HG03175 (cell line): ENCODE measurements at regions not wholly inside any gene's neighbourhood (a gene's known extent, or its start where the extent isn't known, plus 50 kb on each side); places are given as distances from the start of the nearest gene placed in this dataset.

Source experiments
- ATAC-seq: cut with Tn5 transposase; IDR thresholded peaks from one replicate; pipeline ENCODE4 v1.9.1; 2021; ENCODE audit warnings: mild to moderate bottlenecking, moderate library complexity; ENCODE audit not compliant: unreplicated experiment

- ATAC-seq = no peak
Observed at GRCh38 chr16:73233846-73234424, 186.0 kb upstream of the ZFHX3 start.

GRCh38 chr16:73233329-73233765 is 185.4 kb upstream of the ZFHX3 start:
- no peak for ATAC-seq

- no peak for ATAC-seq
Observed at GRCh38 chr16:73232555-73233328, 184.8 kb upstream of the ZFHX3 start.

DNA sequence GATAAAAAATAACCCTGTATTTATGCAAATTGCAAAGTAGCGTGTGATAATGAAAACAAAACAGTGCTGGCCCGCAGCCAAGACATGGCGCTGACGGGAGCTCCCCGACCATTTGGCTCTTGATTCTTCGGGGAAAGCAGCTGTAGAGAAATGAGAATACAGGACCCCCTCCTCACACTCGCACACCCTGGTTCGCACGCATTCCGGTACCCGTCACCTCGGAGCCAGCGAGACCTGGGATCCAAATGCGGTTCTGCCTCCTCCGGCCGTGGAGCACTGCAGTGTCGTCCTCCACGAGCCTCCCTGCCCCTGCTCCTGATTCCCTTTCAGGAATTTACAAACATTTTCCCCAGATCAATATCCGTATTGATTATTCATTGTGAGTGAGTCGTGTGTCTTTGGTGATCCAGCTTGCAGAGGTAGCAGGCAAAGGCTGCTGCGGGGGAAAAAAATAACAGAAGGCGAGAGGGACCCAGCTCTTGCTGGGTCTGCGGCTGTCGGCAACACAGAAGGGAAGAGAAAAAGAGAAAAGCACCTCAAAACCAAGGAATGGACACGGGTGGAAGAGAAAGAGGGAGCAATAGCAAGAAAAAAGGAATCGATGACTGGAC is 184.1 kb upstream of the ZFHX3 start:
- no peak for ATAC-seq

- ATAC-seq = no peak
Observed at GRCh38 chr16:73231379-73231778, 183.5 kb upstream of the ZFHX3 start.

- ATAC-seq = no peak
Observed at GRCh38 chr16:73230651-73231050, 182.7 kb upstream of the ZFHX3 start.

DNA sequence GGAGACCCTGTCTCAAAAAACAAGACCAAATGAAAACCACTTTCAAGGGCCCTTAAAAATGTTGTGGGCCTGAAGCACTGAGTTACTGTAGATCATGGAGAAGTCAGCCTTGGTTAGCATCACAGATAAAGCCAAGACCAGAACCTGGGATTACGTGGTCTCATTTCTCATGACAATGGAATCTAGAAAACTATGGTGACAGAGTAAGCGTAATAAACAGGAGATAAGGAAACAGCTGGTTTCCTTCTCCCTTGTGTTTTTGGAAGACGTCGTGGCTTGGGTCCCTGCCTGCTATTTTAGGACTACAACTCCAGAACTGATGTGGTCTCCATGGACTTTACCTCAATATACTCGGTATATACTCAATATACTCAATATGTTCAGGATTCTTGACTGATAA is 180.7 kb upstream of the ZFHX3 start:
- no peak for ATAC-seq

DNA sequence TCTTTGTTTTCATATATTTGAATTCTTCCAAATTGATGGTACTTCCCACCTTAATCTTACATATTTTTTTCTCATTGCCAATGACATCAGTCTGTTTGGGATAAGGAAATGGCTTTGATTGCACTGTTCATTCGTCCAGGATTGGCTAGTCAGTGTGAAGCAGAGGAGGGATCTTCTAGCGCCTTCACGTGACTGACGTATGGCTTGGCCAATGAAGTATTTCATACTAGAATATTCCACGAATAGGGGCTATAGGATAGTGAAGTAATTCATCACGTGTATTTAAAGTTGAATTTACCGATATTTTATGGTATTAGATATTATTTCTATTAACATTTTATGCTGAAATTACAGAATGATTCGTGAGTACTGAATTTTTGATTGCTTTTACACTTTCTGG is 178.7 kb upstream of the ZFHX3 start:
- ATAC-seq = no peak

- ATAC-seq = no peak
Observed at GRCh38 chr16:73225983-73226382, 178.1 kb upstream of the ZFHX3 start.

GRCh38 chr16:73220836-73221235 is 172.9 kb upstream of the ZFHX3 start:
- ATAC-seq = no peak

GRCh38 chr16:73219176-73219575 is 171.2 kb upstream of the ZFHX3 start:
- no peak for ATAC-seq

DNA sequence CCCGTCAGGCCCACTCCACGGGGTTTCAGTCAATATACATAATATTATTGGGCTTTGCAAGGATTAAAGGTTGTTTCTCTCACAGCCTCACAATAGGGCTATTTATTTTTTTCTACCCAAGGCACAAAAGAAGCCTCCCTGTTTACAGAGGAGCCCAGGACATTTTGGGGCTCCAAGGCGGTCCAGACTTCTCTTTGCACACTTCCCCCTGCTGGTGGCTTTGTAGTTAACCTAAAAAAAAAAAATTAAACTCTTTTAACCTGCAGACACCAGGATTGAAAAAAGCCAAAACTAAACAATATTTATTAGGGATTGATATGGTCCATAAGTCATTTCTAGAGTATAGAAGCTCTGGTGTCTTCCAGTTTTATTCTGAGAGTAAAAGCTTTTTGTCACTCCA is 169.7 kb upstream of the ZFHX3 start:
- no peak for ATAC-seq

DNA sequence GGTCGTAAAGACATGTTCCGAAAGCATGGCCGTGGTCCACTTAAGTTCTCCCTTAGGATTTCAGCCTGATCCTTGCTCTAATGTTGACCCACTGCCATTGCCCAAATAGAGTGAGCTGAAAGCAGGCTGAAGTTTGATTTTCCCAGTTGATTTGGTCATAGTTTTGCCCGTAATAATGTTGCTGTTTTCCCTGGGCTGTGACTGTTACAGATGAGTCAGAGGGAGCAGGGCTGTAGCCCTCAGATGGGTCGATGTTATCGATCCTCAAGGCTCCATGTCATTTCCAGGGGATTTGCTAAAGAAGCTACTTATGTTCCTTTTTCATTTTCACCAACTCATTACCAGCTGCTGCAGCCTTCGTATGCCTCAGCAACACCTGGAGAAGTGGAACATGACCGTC is 169.0 kb upstream of the ZFHX3 start:
- no peak for ATAC-seq

GRCh38 chr16:73215678-73216377 is 167.9 kb upstream of the ZFHX3 start:
- ATAC-seq = no peak

GRCh38 chr16:73214825-73215677 is 167.1 kb upstream of the ZFHX3 start:
- no peak for ATAC-seq

DNA sequence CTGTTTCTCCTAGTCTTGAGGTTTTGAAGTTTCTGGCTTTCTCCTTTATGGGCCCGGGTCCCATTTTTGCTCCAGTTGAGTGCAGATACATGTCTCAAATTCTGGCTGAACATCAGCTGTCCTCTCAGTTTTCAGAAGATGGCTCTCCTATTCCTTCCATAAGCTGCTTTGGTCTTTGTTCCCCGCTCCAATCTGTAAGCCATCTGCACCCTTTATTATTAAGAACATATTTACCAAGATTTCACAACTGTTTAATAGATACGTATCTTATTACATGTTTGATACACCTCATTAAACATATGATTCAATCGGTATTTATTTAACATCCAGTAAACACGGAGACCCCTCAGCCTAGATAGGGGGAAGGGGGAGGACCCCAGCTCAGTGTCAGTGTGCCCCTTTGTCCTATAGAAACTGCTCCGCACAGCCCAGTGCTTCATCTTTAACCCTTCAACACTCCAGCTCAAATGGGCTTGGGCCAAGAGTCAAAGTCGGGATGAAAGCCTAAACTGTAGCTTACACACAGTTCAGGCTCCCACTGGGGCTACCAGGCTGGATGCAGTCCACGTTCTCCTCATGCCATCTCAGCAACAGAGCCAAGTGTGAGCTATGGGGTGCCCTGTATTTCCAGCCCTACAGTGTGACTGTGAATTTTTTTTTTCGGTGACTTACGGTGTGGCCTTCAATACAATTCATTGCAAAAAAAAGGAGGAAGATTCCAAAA is 166.0 kb upstream of the ZFHX3 start:
- no peak for ATAC-seq

DNA sequence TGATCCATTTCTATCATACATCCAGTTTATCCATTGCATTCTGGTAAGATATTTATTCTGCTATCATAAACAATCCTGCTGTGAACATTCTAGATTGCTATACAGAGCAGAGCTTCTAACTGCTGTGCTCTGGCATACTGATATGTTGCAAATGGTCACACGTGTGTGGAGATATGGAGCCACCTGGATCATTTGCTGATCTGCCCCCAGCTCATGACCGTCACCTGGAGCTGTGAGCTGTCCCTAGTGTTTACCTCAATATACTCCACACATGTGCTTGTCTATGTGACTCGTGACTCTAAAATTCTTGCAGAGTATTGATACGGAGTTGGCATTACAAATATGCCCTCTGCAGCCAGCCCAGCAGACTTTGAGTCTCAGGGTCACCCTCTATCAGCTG is 164.5 kb upstream of the ZFHX3 start:
- no peak for ATAC-seq

- no peak for ATAC-seq
Observed at GRCh38 chr16:73210686-73211085, 162.8 kb upstream of the ZFHX3 start.

- no peak for ATAC-seq
Observed at GRCh38 chr16:73210084-73210483, 162.2 kb upstream of the ZFHX3 start.

GRCh38 chr16:73209190-73209589 is 161.3 kb upstream of the ZFHX3 start:
- no peak for ATAC-seq
